ENCODE measurements at regions not wholly inside any gene's neighbourhood (a gene's known extent, or its start where the extent isn't known, plus 50 kb on each side); places are given as distances from the start of the nearest gene placed in this dataset.

- TF ChIP-seq CTCF (IDR thresholded peaks at IDR 0.05): no peak
- no peak overlapping the region for H3K27ac ChIP-seq
- no peak for DNase-seq
- WGBS, 2 donors: 61 to 66% methylated on average over 4 of the region's 4 CpGs
- intact Hi-C loops (cut with DNase I): no loop called here
- peaks cover 0 to 12% (median 0%) of the 10 kb centered on the region in 7 donors for H3K27me3 ChIP-seq
- H3K4me3 ChIP-seq: no peak overlapping the region
- no peaks in the 10 kb centered on the region for H3K9me3 ChIP-seq
- no peaks in the 10 kb centered on the region for H3K36me3 ChIP-seq
- ATAC-seq: no peak
- no peaks in the 10 kb centered on the region for H3K4me1 ChIP-seq
Observed at GRCh38 chr20:39524371-39524911, 562.3 kb downstream of the DHX35 start.

- 94 to 95% methylated on average over 1 of the region's 1 CpG for WGBS, 2 donors
- no peak for TF ChIP-seq CTCF (IDR thresholded peaks at IDR 0.05)
- DNase-seq (no peak), ATAC-seq (no peak)
- Histone ChIP-seq H3K27me3 (peaks cover 0 to 12% (median 0%) of the 10 kb centered on the region in 7 donors), H3K36me3 (no peaks in the 10 kb centered on the region), H3K9me3 (no peaks in the 10 kb centered on the region), H3K4me1 (no peaks in the 10 kb centered on the region), H3K4me3 (no peak overlapping the region), H3K27ac (no peak overlapping the region)
- intact Hi-C loops (cut with DNase I): no loop called here
Observed at GRCh38 chr20:39523405-39523804, 561.3 kb downstream of the DHX35 start.

- no peak overlapping the region for H3K27ac ChIP-seq
- ATAC-seq (no peak), DNase-seq (no peak)
- WGBS, 2 donors: 77% methylated on average over 5 of the region's 5 CpGs
- H3K27me3 ChIP-seq: peaks cover 0 to 7% (median 0%) of the 10 kb centered on the region in 7 donors
- H3K4me3 ChIP-seq: no peak overlapping the region
- H3K4me1 ChIP-seq: no peaks in the 10 kb centered on the region
- no peaks in the 10 kb centered on the region for H3K36me3 ChIP-seq
- intact Hi-C loops (cut with DNase I): no loop called here
- peaks cover 0 to 5% (median 0%) of the 10 kb centered on the region in 11 donors for H3K9me3 ChIP-seq
- TF ChIP-seq CTCF (IDR thresholded peaks at IDR 0.05): no peak
Observed at GRCh38 chr20:39518654-39519053, 556.5 kb downstream of the DHX35 start.

GRCh38 chr20:39516964-39517363 lies 554.8 kb downstream of the DHX35 start:
- Histone ChIP-seq H3K36me3 (no peaks in the 10 kb centered on the region), H3K9me3 (peaks cover 0 to 5% (median 0%) of the 10 kb centered on the region in 11 donors), H3K4me3 (no peak overlapping the region), H3K4me1 (no peaks in the 10 kb centered on the region), H3K27me3 (peaks cover 0 to 7% (median 0%) of the 10 kb centered on the region in 7 donors), H3K27ac (no peak overlapping the region)
- TF ChIP-seq CTCF (IDR thresholded peaks at IDR 0.05): no peak
- intact Hi-C loops (cut with DNase I): no loop called here
- whole genome bisulfite sequencing, 2 donors: 52 to 62% methylated on average over 2 of the region's 2 CpGs
- no peak for DNase-seq
- ATAC-seq: no peak
